H1 (cell line): ENCODE measurements at regions not wholly inside any gene's neighbourhood (a gene's known extent, or its start where the extent isn't known, plus 50 kb on each side); places are given as distances from the start of the nearest gene placed in this dataset.

Experiments used
- CTCF ChIA-PET: fragments of 300-600 bp; sonication (Branson Sonifier 250); formaldehyde crosslinking; loops from one replicate; lab custom pipeline; 2021; ENCODE audit not compliant: partially characterized antibody; lab: Charles Lee
- POLR2A ChIA-PET: fragments of 300-600 bp; sonication (Branson Sonifier 250); formaldehyde crosslinking; loops from one replicate; lab custom pipeline; 2021; ENCODE audit warnings: inconsistent platforms; ENCODE audit not compliant: partially characterized antibody; lab: Charles Lee
- DNase-seq, 2 experiments: peaks; one replicate each; pipeline versions ENCODE4 v3.0.0 to v3.0.0-alpha.2; 2010 to 2022; ENCODE audit warnings: low spot score in 2 of 2, low read depth in 1 of 2, mixed read lengths in 1 of 2
- FAIRE-seq: peaks from 2 replicates; lab custom pipeline; 2011; peaks lifted over from hg19 to GRCh38; lab: Jason Lieb, UNC
- H2AFZ ChIP-seq: 2 replicates; pipeline ENCODE4 v1.8.1; 2012; ENCODE audit warnings: low read length, inconsistent platforms
- H2AK5ac ChIP-seq: 2 replicates; pipeline ENCODE4 v1.6.1; 2013; ENCODE audit warnings: low read depth, low read length
- H2BK120ac ChIP-seq: replicated peaks from 2 replicates; pipeline ENCODE3; 2013; ENCODE audit warnings: low read depth, low read length, inconsistent platforms
- H2BK12ac ChIP-seq: 2 replicates; pipeline ENCODE4 v1.6.1; 2013; ENCODE audit warnings: low read depth, low read length
- H2BK15ac ChIP-seq: 2 replicates; pipeline ENCODE4 v1.6.1; 2013; ENCODE audit warnings: low read length
- H2BK20ac ChIP-seq: 2 replicates; pipeline ENCODE4 v1.6.1; 2013; ENCODE audit warnings: low read length
- H2BK5ac ChIP-seq: 2 replicates; pipeline ENCODE4 v1.6.1; 2013; ENCODE audit warnings: low read depth, low read length
- H3K14ac ChIP-seq: 2 replicates; pipeline ENCODE4 v1.6.1; 2013; ENCODE audit warnings: inconsistent platforms; ENCODE audit not compliant: insufficient read length
- H3K18ac ChIP-seq: 2 replicates; pipeline ENCODE4 v1.6.1; 2013; ENCODE audit warnings: low read length; ENCODE audit errors: extremely low read depth
- H3K23ac ChIP-seq: 2 replicates; pipeline ENCODE4 v1.6.1; 2013; ENCODE audit warnings: inconsistent platforms; ENCODE audit not compliant: insufficient read length
- H3K23me2 ChIP-seq: 2 replicates; pipeline ENCODE4 v1.6.1; 2013; ENCODE audit warnings: low read depth, low read length
- H3K27ac ChIP-seq: 2 replicates; pipeline ENCODE4 v1.6.1; 2011; ENCODE audit warnings: low read depth, low read length, inconsistent platforms
- H3K27me3 ChIP-seq, 4 experiments: replicated peaks in 1 of 4; 1 replicate in 1 of 4; 2 replicates in 3 of 4; pipeline versions ENCODE4 v1.6.1 to v1.8.1; 2011 to 2013; ENCODE audit warnings: low read length in 3 of 4, mild to moderate bottlenecking in 3 of 4, inconsistent platforms in 2 of 4, mixed read lengths in 2 of 4, moderate library complexity in 1 of 4; ENCODE audit not compliant: control insufficient read depth in 3 of 4, insufficient read depth in 3 of 4; ENCODE audit errors: extremely low read depth in 1 of 4
- H3K36me3 ChIP-seq, 4 experiments: 2 replicates each; pipeline versions ENCODE4 v1.6.1 to v1.8.1; 2011 to 2013; ENCODE audit warnings: mild to moderate bottlenecking in 4 of 4, low read length in 3 of 4, moderate library complexity in 2 of 4, control low read depth in 1 of 4, inconsistent platforms in 1 of 4; ENCODE audit not compliant: insufficient read depth in 4 of 4, control insufficient read depth in 2 of 4
- H3K4ac ChIP-seq: replicated peaks from 2 replicates; pipeline ENCODE3; 2013; ENCODE audit warnings: low read length, low read depth, mixed read lengths, inconsistent platforms; ENCODE audit not compliant: insufficient read length
- H3K4me1 ChIP-seq, 4 experiments: replicated peaks in 1 of 4; 1 replicate in 1 of 4; 2 replicates in 3 of 4; pipeline versions ENCODE4 v1.6.1 to v1.8.1; 2011 to 2013; ENCODE audit warnings: low read length in 3 of 4, inconsistent platforms in 2 of 4, mixed read lengths in 1 of 4; ENCODE audit not compliant: insufficient read depth in 4 of 4, control insufficient read depth in 3 of 4
- H3K4me2 ChIP-seq, 2 experiments: 2 replicates each; pipeline versions ENCODE4 v1.6.1 to v1.8.1; 2011 to 2013; ENCODE audit warnings: low read depth in 2 of 2, low read length in 2 of 2, control low read depth in 1 of 2, inconsistent platforms in 1 of 2, mild to moderate bottlenecking in 1 of 2; ENCODE audit not compliant: insufficient read depth in 1 of 2
- H3K4me3 ChIP-seq, 4 experiments: fragments of 200-600, 300-600 bp in 1 of 4; sonication (generic), shearing (Covaris generic), sonication (Bioruptor Twin) in 1 of 4; 2 replicates each; pipeline versions ENCODE4 v1.5.1 to v1.8.1; 2011 to 2016; ENCODE audit warnings: low read length in 4 of 4, low read depth in 3 of 4, control low read depth in 2 of 4, inconsistent platforms in 2 of 4, mild to moderate bottlenecking in 2 of 4, mixed read lengths in 1 of 4, moderate library complexity in 1 of 4; ENCODE audit not compliant: insufficient read depth in 2 of 4; ENCODE audit errors: extremely low read depth in 1 of 4
- H3K56ac ChIP-seq: replicated peaks from 2 replicates; pipeline ENCODE3; 2013; ENCODE audit warnings: low read depth, mild to moderate bottlenecking, mixed read lengths, low read length, inconsistent platforms; ENCODE audit not compliant: insufficient read length
- H3K79me1 ChIP-seq: 2 replicates; pipeline ENCODE4 v1.6.1; 2013; ENCODE audit warnings: low read depth, low read length, control low read depth
- H3K79me2 ChIP-seq, 2 experiments: 2 replicates each; pipeline versions ENCODE4 v1.6.1 to v1.8.1; 2012 to 2013; ENCODE audit warnings: low read length in 2 of 2, mild to moderate bottlenecking in 2 of 2, inconsistent platforms in 1 of 2; ENCODE audit not compliant: insufficient read depth in 2 of 2, control insufficient read depth in 1 of 2
- H3K9ac ChIP-seq, 4 experiments: replicated peaks in 1 of 4; 1 replicate in 1 of 4; 2 replicates in 3 of 4; pipeline versions ENCODE4 v1.6.1 to v1.8.1; 2011 to 2013; ENCODE audit warnings: low read depth in 3 of 4, low read length in 3 of 4, control low read depth in 2 of 4, mild to moderate bottlenecking in 2 of 4, moderate library complexity in 2 of 4, inconsistent platforms in 1 of 4; ENCODE audit errors: extremely low read depth in 1 of 4
- H3K9me3 ChIP-seq, 2 experiments: 2 replicates each; pipeline versions ENCODE4 v1.6.1 to v1.8.1; 2012 to 2013; ENCODE audit warnings: mild to moderate bottlenecking in 2 of 2, moderate library complexity in 2 of 2, control low read depth in 1 of 2, inconsistent platforms in 1 of 2, low read depth in 1 of 2, low read length in 1 of 2, mixed read lengths in 1 of 2; ENCODE audit not compliant: insufficient read depth in 2 of 2
- H4K20me1 ChIP-seq, 2 experiments: replicated peaks in 1 of 2; 2 replicates each; pipeline versions ENCODE3 to v1.8.1; 2011 to 2013; ENCODE audit warnings: inconsistent platforms in 2 of 2, low read length in 2 of 2, mild to moderate bottlenecking in 1 of 2; ENCODE audit not compliant: insufficient read depth in 2 of 2, control insufficient read depth in 1 of 2
- H4K5ac ChIP-seq: 2 replicates; pipeline ENCODE4 v1.6.1; 2013; ENCODE audit warnings: low read length, low read depth, mixed read lengths, inconsistent platforms; ENCODE audit not compliant: insufficient read length
- H4K8ac ChIP-seq: 2 replicates; pipeline ENCODE4 v1.8.0; 2013; ENCODE audit warnings: mild to moderate bottlenecking, moderate library complexity, low read length, inconsistent platforms; ENCODE audit not compliant: insufficient read depth; ENCODE audit errors: extremely low read depth
- H4K91ac ChIP-seq: replicated peaks from 2 replicates; pipeline ENCODE3; 2013; ENCODE audit warnings: low read length, mixed read lengths, inconsistent platforms; ENCODE audit not compliant: insufficient read length
- GTF2F1 ChIP-seq: IDR thresholded peaks from 2 replicates; pipeline ENCODE4 v1.6.1; 2012; ENCODE audit warnings: low read depth, low read length, improper control_type of control experiment, borderline replicate concordance
- SIRT6 ChIP-seq: IDR thresholded peaks from one replicate; pipeline ENCODE4 v1.7.1; 2012; ENCODE audit warnings: low read length, inconsistent platforms
- WGBS, 2 experiments: shearing (Covaris generic) in 1 of 2; methylation state at CpG; one replicate each; pipeline versions ENCODE4 v1.1.6 to v1.1.7; 2013 to 2015; ENCODE audit warnings: low lambda C conversion rate in 2 of 2, mixed read lengths in 2 of 2, inconsistent platforms in 1 of 2, low coverage in 1 of 2, missing lambda C conversion rate in 1 of 2; ENCODE audit not compliant: insufficient replicate concordance in 2 of 2, insufficient coverage in 1 of 2, insufficient read length in 1 of 2; ENCODE audit errors: extremely low coverage in 1 of 2, missing lambda C conversion rate in 1 of 2; 5-methylcytosine and 5-hydroxymethylcytosine counted together

DNA sequence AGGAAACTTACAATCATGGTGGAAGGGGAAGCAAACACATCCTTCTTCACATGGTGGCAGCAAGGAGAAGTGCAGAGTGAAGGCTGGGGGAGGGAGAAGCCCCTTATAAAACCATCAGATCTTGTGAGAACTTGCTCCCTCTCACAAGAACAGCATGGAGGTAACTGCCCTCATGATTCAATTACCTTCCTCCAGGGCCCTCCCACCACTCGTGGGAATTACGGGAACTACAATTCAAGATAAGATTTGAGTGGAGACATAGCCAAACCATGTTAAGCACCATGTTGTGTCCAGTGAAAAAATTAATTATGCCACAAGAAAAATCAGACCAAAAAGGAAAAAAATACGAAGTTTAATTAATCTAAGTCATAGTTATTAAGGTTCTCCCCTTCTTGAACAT is 109.5 kb downstream of the CLDN17 start:
- CTCF ChIA-PET: interaction anchor here (1.3 to 4.4 kb wide), 2 partner anchors 12 to 16 kb away, joined by 5 to 34 read pairs; no protein-coding TSS in a partner anchor
- H2BK120ac ChIP-seq: no peak overlapping the region
- TF ChIP-seq GTF2F1: no peak
- no peak for TF ChIP-seq SIRT6

More for the DNA sequence above, 109.5 kb downstream of the CLDN17 start:
- Histone ChIP-seq H3K27me3 (peaks cover 0 to 1% (median 0%) of the 10 kb centered on the region in 4 experiments; a peak in 1 of 7 replicates), H3K4me1 (no peaks in the 10 kb centered on the region), H3K79me1 (no peaks in the 10 kb centered on the region), H3K36me3 (no peaks in the 10 kb centered on the region), H3K27ac (no peak overlapping the region), H2BK12ac (no peak overlapping the region), H2BK20ac (no peak overlapping the region), H4K20me1 (no peaks in the 10 kb centered on the region), H3K56ac (no peak overlapping the region), H3K23me2 (no peaks in the 10 kb centered on the region), H3K4ac (no peak overlapping the region), H3K23ac (no peak overlapping the region), H4K8ac (no peak overlapping the region), H4K5ac (no peak overlapping the region), H2AK5ac (no peak overlapping the region), H2AFZ (no peak overlapping the region), H3K18ac (no peak overlapping the region), H3K14ac (no peak overlapping the region), H4K91ac (no peak overlapping the region), H2BK5ac (no peak overlapping the region), H3K79me2 (no peaks in the 10 kb centered on the region), H3K4me3 (no peak overlapping the region), H3K4me2 (no peak overlapping the region), H2BK15ac (no peak overlapping the region), H3K9ac (no peak overlapping the region), H3K9me3 (no peaks in the 10 kb centered on the region)
- POLR2A ChIA-PET: no interaction called here
- FAIRE-seq (no peak), DNase-seq (no peak)
- 83% methylated on average over 3 of the region's 3 CpGs; no CpG with 5 or more reads in 1 of the 2 experiments for WGBS, 2 experiments
